Endodermal cell (in vitro differentiated cells): ENCODE measurements at regions not wholly inside any gene's neighbourhood (a gene's known extent, or its start where the extent isn't known, plus 50 kb on each side); places are given as distances from the start of the nearest gene placed in this dataset.
"Not testable (repeated sequence)": the region's sequence is repeated elsewhere in the genome, so short reads cannot be mapped to it uniquely, and the experiment has no call there.

ENCODE experiments used
- DNase-seq: peaks from one replicate; pipeline ENCODE4 v3.0.0-alpha.2; 2017
- H3K27ac ChIP-seq: 2 replicates; pipeline ENCODE4 v1.5.1; 2013; ENCODE audit warnings: mild to moderate bottlenecking, low read depth, low read length, moderate library complexity
- H3K27me3 ChIP-seq: 2 replicates; pipeline ENCODE4 v1.6.1; 2013; ENCODE audit warnings: mild to moderate bottlenecking, low read length, moderate library complexity; ENCODE audit not compliant: insufficient read depth, control insufficient read depth, poor library complexity, severe bottlenecking
- H3K36me3 ChIP-seq: 2 replicates; pipeline ENCODE4 v1.7.0; 2013; ENCODE audit warnings: mild to moderate bottlenecking, low read length, moderate library complexity; ENCODE audit not compliant: control insufficient read depth, insufficient read depth
- H3K4me1 ChIP-seq: one replicate; pipeline ENCODE4 v1.7.0; 2013; ENCODE audit warnings: low read length; ENCODE audit not compliant: control insufficient read depth, insufficient read depth
- H3K4me3 ChIP-seq: 2 replicates; pipeline ENCODE4 v1.5.1; 2013; ENCODE audit warnings: mild to moderate bottlenecking, low read length, moderate library complexity
- H3K9ac ChIP-seq: 2 replicates; pipeline ENCODE4 v1.6.1; 2013; ENCODE audit warnings: mild to moderate bottlenecking, low read length, moderate library complexity; ENCODE audit not compliant: poor library complexity, severe bottlenecking; ENCODE audit errors: extremely low read depth
- H3K9me3 ChIP-seq: 2 replicates; pipeline ENCODE4 v1.6.1; 2013; ENCODE audit warnings: mild to moderate bottlenecking, low read length, moderate library complexity; ENCODE audit not compliant: control insufficient read depth
- H3K27ac Mint-ChIP-seq: 2 replicates; pipeline ENCODE4 v1.8.0; 2020; ENCODE audit warnings: mixed read lengths
- H3K27me3 Mint-ChIP-seq: 2 replicates; pipeline ENCODE4 v1.8.0; 2021; ENCODE audit warnings: mild to moderate bottlenecking, mixed read lengths; ENCODE audit not compliant: insufficient read depth
- H3K36me3 Mint-ChIP-seq: 2 replicates; pipeline ENCODE4 v1.8.0; 2020; ENCODE audit warnings: low read depth, mixed read lengths
- H3K4me1 Mint-ChIP-seq: 2 replicates; pipeline ENCODE4 v1.8.0; 2020; ENCODE audit warnings: mixed read lengths
- H3K4me3 Mint-ChIP-seq: 2 replicates; pipeline ENCODE4 v1.8.0; 2020; ENCODE audit warnings: mild to moderate bottlenecking, moderate library complexity, mixed read lengths
- H3K9me3 Mint-ChIP-seq: 2 replicates; pipeline ENCODE4 v1.8.0; 2020; ENCODE audit warnings: mild to moderate bottlenecking, mixed read lengths
- CTCF ChIP-seq: fragments of 200-600 bp; sonication (generic); conservative IDR thresholded peaks from 2 replicates; pipeline ENCODE4 v1.5.0; 2021; ENCODE audit warnings: antibody characterized with exemption, mild to moderate bottlenecking
- WGBS, 2 experiments: methylation state at CpG; one replicate each; pipeline versions ENCODE4 v1.1.5 to v1.1.7; 2013; ENCODE audit warnings: missing lambda C conversion rate in 2 of 2, mixed read lengths in 1 of 2; ENCODE audit not compliant: insufficient coverage in 1 of 2, insufficient read length in 1 of 2; 5-methylcytosine and 5-hydroxymethylcytosine counted together

GRCh38 chr5:39755986-39756385 lies 331.2 kb upstream of the DAB2 start:
- Mint-ChIP-seq H3K4me3 (no peak overlapping the region), H3K27me3 (no peaks in the 10 kb centered on the region), H3K36me3 (no peaks in the 10 kb centered on the region), H3K4me1 (no peaks in the 10 kb centered on the region), H3K9me3 (peaks cover 4% of the 10 kb centered on the region), H3K27ac (no peak overlapping the region)
- Histone ChIP-seq H3K27me3 (no peaks in the 10 kb centered on the region), H3K9me3 (no peaks in the 10 kb centered on the region), H3K4me3 (no peak overlapping the region), H3K9ac (no peak overlapping the region), H3K27ac (no peak overlapping the region), H3K36me3 (no peaks in the 10 kb centered on the region), H3K4me1 (no peaks in the 10 kb centered on the region)
- no peak for TF ChIP-seq CTCF
- DNase-seq: no peak

GRCh38 chr5:39755452-39755851 lies 330.7 kb upstream of the DAB2 start:
- Mint-ChIP-seq H3K36me3 (no peaks in the 10 kb centered on the region), H3K4me1 (no peaks in the 10 kb centered on the region), H3K27ac (no peak overlapping the region), H3K27me3 (no peaks in the 10 kb centered on the region), H3K4me3 (no peak overlapping the region), H3K9me3 (peaks cover 9% of the 10 kb centered on the region)
- Histone ChIP-seq H3K36me3 (no peaks in the 10 kb centered on the region), H3K4me1 (no peaks in the 10 kb centered on the region), H3K27ac (no peak overlapping the region), H3K9ac (no peak overlapping the region), H3K27me3 (no peaks in the 10 kb centered on the region), H3K9me3 (peaks cover 1% of the 10 kb centered on the region), H3K4me3 (no peak overlapping the region)
- DNase-seq: no peak
- TF ChIP-seq CTCF: no peak

- H3K27me3 Mint-ChIP-seq, H3K27me3 ChIP-seq, H3K9me3 ChIP-seq, H3K4me3 Mint-ChIP-seq, DNase-seq, H3K36me3 ChIP-seq, H3K27ac ChIP-seq, H3K36me3 Mint-ChIP-seq, H3K27ac Mint-ChIP-seq, H3K4me1 Mint-ChIP-seq, H3K4me1 ChIP-seq, H3K9ac ChIP-seq, H3K4me3 ChIP-seq: not testable (repeated sequence)
- H3K9me3 Mint-ChIP-seq: peaks cover 17% of the 10 kb centered on the region
- WGBS, 2 experiments: 93 to 95% methylated on average over 1 of the region's 1 CpG
Measured at GRCh38 chr5:39753747-39754146, 329.0 kb upstream of the DAB2 start.

- Mint-ChIP-seq H3K36me3 (no peaks in the 10 kb centered on the region), H3K4me3 (no peak overlapping the region), H3K27me3 (no peaks in the 10 kb centered on the region), H3K9me3 (peaks cover 17% of the 10 kb centered on the region), H3K27ac (no peak overlapping the region), H3K4me1 (no peaks in the 10 kb centered on the region)
- H3K36me3 ChIP-seq: no peaks in the 10 kb centered on the region
- H3K9ac ChIP-seq: no peak overlapping the region
- TF ChIP-seq CTCF: no peak
- H3K27me3 ChIP-seq: no peaks in the 10 kb centered on the region
- H3K4me1 ChIP-seq: no peaks in the 10 kb centered on the region
- 82 to 100% methylated on average over 2 to 4 of the region's 4 CpGs for WGBS, 2 experiments
- no peak overlapping the region for H3K4me3 ChIP-seq
- H3K27ac ChIP-seq: no peak overlapping the region
- H3K9me3 ChIP-seq: peaks cover 8% of the 10 kb centered on the region
- DNase-seq: no peak
Measured at GRCh38 chr5:39750661-39751060, 325.9 kb upstream of the DAB2 start.
